CD4-positive, alpha-beta T cell (primary cell): ENCODE measurements at regions not wholly inside any gene's neighbourhood (a gene's known extent, or its start where the extent isn't known, plus 50 kb on each side); places are given as distances from the start of the nearest gene placed in this dataset.

Experiments used
- ATAC-seq: fragments of 200-7000 bp; cut with Tn5 transposase; one replicate; pipeline ENCODE4 v1.10.0; 2022; ENCODE audit warnings: mild to moderate bottlenecking; ENCODE audit not compliant: poor library complexity
- CTCF ChIA-PET: fragments of 350-600 bp; sonication (Branson Sonifier 250); formaldehyde crosslinking; loops from one replicate; lab custom pipeline; 2021; ENCODE audit warnings: antibody characterized with exemption, inconsistent platforms; lab: Charles Lee
- POLR2A ChIA-PET: fragments of 350-600 bp; sonication (Branson Sonifier 250); formaldehyde crosslinking; loops from one replicate; lab custom pipeline; 2021; ENCODE audit warnings: antibody characterized with exemption, inconsistent platforms; lab: Charles Lee
- DNase-seq, 14 experiments: peaks; one replicate each; pipeline ENCODE4 v3.0.0-alpha.2; 2013 to 2020; ENCODE audit warnings: mixed read lengths in 2 of 14
- H3K27ac ChIP-seq, 2 donors: one replicate each; pipeline versions ENCODE4 v1.5.1 to v1.7.0; 2013; ENCODE audit warnings: low read length in 2 of 2, low read depth in 1 of 2, mild to moderate bottlenecking in 1 of 2
- H3K27me3 ChIP-seq, 2 experiments: 1 replicate in 1 of 2; 2 replicates in 1 of 2; pipeline versions ENCODE4 v1.6.1 to v1.7.0; 2013; ENCODE audit warnings: low read length in 2 of 2, control low read depth in 1 of 2, mild to moderate bottlenecking in 1 of 2, moderate library complexity in 1 of 2; ENCODE audit not compliant: insufficient read depth in 2 of 2, control insufficient read depth in 1 of 2
- H3K36me3 ChIP-seq: one replicate; pipeline ENCODE4 v1.6.1; 2013; ENCODE audit warnings: low read length, control low read depth; ENCODE audit not compliant: insufficient read depth
- H3K4me1 ChIP-seq: one replicate; pipeline ENCODE4 v1.6.1; 2013; ENCODE audit warnings: low read length, control low read depth; ENCODE audit not compliant: insufficient read depth
- H3K4me3 ChIP-seq: one replicate; pipeline ENCODE4 v1.5.1; 2013; ENCODE audit warnings: mild to moderate bottlenecking, low read length, moderate library complexity
- H3K9me3 ChIP-seq, 2 experiments: 1 replicate in 1 of 2; 2 replicates in 1 of 2; pipeline versions ENCODE4 v1.6.1 to v1.7.0; 2013; ENCODE audit warnings: low read length in 2 of 2, mild to moderate bottlenecking in 2 of 2, control low read depth in 1 of 2, moderate library complexity in 1 of 2; ENCODE audit not compliant: control insufficient read depth in 1 of 2, insufficient read depth in 1 of 2
- H3K27ac Mint-ChIP-seq: one replicate; pipeline ENCODE4 v1.8.0; 2020; ENCODE audit warnings: mixed read lengths
- H3K27me3 Mint-ChIP-seq: one replicate; pipeline ENCODE4 v1.8.0; 2021; ENCODE audit warnings: mixed read lengths
- H3K36me3 Mint-ChIP-seq: one replicate; pipeline ENCODE4 v1.8.0; 2021; ENCODE audit warnings: low read depth, mixed read lengths
- H3K4me1 Mint-ChIP-seq: one replicate; pipeline ENCODE4 v1.8.0; 2021; ENCODE audit warnings: low read depth, mixed read lengths
- H3K4me3 Mint-ChIP-seq: one replicate; pipeline ENCODE4 v1.8.0; 2020; ENCODE audit warnings: mild to moderate bottlenecking, mixed read lengths
- H3K9me3 Mint-ChIP-seq: one replicate; pipeline ENCODE4 v1.8.0; 2020; ENCODE audit warnings: mixed read lengths
- CTCF ChIP-seq: fragments of 200-600 bp; IDR thresholded peaks from one replicate; pipeline ENCODE4 v1.8.0; 2022; ENCODE audit warnings: antibody characterized with exemption, mild to moderate bottlenecking
- intact Hi-C, 2 experiments: fragments of 100-400 bp; cut with DNase I in 1 of 2; cut with micrococcal nuclease in 1 of 2; formaldehyde crosslinking; loops; one replicate each; pipeline versions ENCODE4 v1.15.1 to v1.9.0; 2023 to 2025; cut with DNase I, micrococcal nuclease

DNA sequence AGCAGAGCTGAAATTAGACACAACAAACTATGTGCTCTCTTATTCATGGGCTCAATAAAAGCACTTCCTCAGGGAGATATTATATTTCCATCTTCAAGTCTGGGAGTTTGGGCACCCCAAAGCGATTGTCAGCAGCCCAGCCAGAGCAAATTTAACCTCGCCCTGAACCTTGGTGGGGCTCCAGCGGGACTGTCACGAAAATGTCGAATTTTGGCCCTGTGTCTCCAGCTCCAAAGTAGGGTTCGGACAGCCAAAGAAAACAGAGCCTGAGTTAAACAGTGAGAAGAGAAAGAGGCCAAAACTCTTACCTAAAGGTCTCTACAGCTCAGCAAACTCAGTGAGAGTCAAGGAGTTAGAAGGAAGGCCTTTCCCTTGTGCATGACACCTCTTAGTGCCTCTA, 432.9 kb downstream of the SPATA31D1 start:
- Histone ChIP-seq H3K4me1 (no peaks in the 10 kb centered on the region), H3K9me3 (peaks cover 0 to 10% of the 10 kb centered on the region in 2 experiments), H3K36me3 (no peaks in the 10 kb centered on the region), H3K27ac (no peak overlapping the region), H3K27me3 (no peaks in the 10 kb centered on the region), H3K4me3 (no peak overlapping the region)
- intact Hi-C loops, result no loop called here
- H3K4me1 Mint-ChIP-seq, result no peaks in the 10 kb centered on the region
- no peak overlapping the region for H3K27ac Mint-ChIP-seq
- no peaks in the 10 kb centered on the region for H3K27me3 Mint-ChIP-seq
- ChIA-PET POLR2A (no interaction called here), CTCF (no interaction called here)
- H3K4me3 Mint-ChIP-seq, result no peak overlapping the region
- DNase-seq, result no peak
- H3K36me3 Mint-ChIP-seq, result no peaks in the 10 kb centered on the region
- ATAC-seq, result no peak
- TF ChIP-seq CTCF, result no peak
- peaks cover 4% of the 10 kb centered on the region for H3K9me3 Mint-ChIP-seq

DNA sequence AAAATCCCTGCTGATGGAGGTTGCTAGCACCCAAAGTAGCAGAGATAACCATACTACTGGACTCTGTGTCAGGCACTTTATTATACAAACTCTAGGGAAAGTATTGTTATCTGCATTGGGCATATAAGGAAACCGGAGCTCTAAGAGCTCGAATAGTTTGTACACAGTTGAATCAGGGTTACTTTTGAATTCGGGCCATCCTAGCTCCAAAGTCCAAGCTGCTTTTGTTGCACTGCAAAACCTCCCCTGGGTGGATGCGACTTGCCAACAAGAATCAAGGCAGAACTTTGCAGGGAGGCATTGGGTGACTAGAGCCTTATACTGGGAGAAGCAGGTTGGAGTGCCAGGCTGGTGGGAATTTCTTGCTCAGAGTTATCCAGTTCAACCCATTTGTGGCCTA, 435.1 kb downstream of the SPATA31D1 start:
- Histone ChIP-seq H3K27me3 (no peaks in the 10 kb centered on the region), H3K4me3 (no peak overlapping the region), H3K9me3 (peaks cover 0 to 13% of the 10 kb centered on the region in 2 experiments), H3K36me3 (no peaks in the 10 kb centered on the region), H3K4me1 (no peaks in the 10 kb centered on the region), H3K27ac (no peak overlapping the region)
- CTCF ChIA-PET, result no interaction called here
- H3K4me1 Mint-ChIP-seq, result no peaks in the 10 kb centered on the region
- POLR2A ChIA-PET, result no interaction called here
- H3K4me3 Mint-ChIP-seq, result no peak overlapping the region
- ATAC-seq (no peak), DNase-seq (no peak)
- no peak overlapping the region for H3K27ac Mint-ChIP-seq
- no peaks in the 10 kb centered on the region for H3K27me3 Mint-ChIP-seq
- intact Hi-C loops, result no loop called here
- H3K36me3 Mint-ChIP-seq, result no peaks in the 10 kb centered on the region
- peaks cover 2% of the 10 kb centered on the region for H3K9me3 Mint-ChIP-seq
- TF ChIP-seq CTCF, result no peak

DNA sequence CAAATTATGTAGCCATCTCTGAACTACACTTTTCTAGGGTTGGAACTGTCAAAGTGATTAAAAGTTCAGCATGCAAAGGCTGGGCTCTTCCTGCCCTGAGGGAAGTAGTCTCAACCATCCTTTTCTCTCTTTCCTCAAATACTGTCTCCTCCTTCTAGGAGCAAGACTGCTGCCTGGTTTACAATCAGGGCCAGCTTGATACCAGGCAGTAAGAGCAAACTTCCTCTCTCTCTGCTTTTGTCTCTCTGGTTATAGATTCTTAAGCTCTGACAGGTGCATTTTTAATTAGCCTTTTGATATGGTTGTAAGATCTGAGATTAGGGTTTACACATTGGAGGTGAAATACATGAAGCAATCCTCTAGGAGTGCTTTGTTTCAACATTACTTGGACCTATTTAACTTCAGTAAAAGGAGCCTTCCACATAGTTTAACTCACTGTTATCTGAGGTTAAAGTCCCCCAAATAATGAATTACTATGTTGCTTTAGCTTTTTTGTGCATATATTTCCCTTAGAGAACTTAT, 436.1 kb downstream of the SPATA31D1 start:
- no peak for DNase-seq
- no peaks in the 10 kb centered on the region for H3K9me3 Mint-ChIP-seq
- no peak for ATAC-seq
- Histone ChIP-seq H3K4me1 (no peaks in the 10 kb centered on the region), H3K27ac (no peak overlapping the region), H3K9me3 (peaks cover 0 to 13% of the 10 kb centered on the region in 2 experiments), H3K4me3 (no peak overlapping the region), H3K27me3 (no peaks in the 10 kb centered on the region), H3K36me3 (no peaks in the 10 kb centered on the region)
- H3K4me1 Mint-ChIP-seq, result no peaks in the 10 kb centered on the region
- TF ChIP-seq CTCF, result no peak
- no peaks in the 10 kb centered on the region for H3K36me3 Mint-ChIP-seq
- no peak overlapping the region for H3K27ac Mint-ChIP-seq
- H3K27me3 Mint-ChIP-seq, result no peaks in the 10 kb centered on the region
- ChIA-PET POLR2A (no interaction called here), CTCF (no interaction called here)
- intact Hi-C loops, result no loop called here
- no peak overlapping the region for H3K4me3 Mint-ChIP-seq
